ACHN (cell line): ENCODE measurements at regions not wholly inside any gene's neighbourhood (a gene's known extent, or its start where the extent isn't known, plus 50 kb on each side); places are given as distances from the start of the nearest gene placed in this dataset.
"Not testable (repeated sequence)": the region's sequence is repeated elsewhere in the genome, so short reads cannot be mapped to it uniquely, and the experiment has no call there.

Source experiments
- DNase-seq: peaks from one replicate; pipeline ENCODE4 v3.0.0-alpha.2; 2015
- in situ Hi-C: cut with HindIII; loops from 2 replicates; pipeline ENCODE4 v1.10.0; 2017; ENCODE audit warnings: low sequenced_read_pairs, low pct_ligation_motif_present, low pct_unique_long_range_greater_than_20kb

DNA sequence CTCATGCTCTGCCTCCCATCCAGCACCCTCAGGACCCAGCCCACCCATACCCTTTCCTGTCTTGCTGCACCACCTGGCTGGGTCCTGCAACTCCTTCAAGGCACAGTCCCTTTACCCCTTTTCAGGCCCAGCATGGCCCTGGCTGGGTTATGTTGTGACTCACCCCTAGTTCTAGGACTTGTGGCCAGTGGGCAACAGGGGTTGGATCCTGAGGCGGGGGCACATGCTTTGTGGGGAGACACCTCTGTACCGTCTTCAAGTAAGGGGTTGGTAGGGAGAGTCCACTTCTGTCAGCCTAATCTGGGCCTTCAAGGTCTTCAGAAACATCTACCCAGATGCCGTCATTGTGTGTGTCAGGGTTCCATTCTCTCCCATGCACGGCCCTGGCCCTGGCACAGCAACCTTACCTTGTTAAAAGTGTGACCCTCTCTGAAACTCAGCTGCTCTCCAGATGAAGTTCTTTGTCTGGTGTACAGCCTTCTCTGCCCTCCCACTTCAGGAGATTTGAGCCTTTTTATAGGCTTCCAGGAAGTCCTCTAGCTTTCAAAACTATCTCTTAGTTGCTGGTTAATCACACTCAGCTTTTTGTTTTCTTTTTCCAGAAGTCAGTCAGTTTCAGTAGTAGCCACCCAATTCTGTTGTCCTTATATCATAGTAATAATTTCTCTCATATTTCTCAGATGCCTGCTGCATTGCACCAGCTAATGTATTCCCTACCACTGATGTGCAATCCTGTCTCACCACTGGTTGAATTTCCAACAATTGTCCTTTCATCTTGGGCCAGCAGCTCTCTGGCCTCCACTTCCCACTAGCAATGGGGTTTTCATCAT lies 107.3 kb downstream of the NRN1 start:
- in situ Hi-C loops, result no loop called here
- DNase-seq, result no peak

DNA sequence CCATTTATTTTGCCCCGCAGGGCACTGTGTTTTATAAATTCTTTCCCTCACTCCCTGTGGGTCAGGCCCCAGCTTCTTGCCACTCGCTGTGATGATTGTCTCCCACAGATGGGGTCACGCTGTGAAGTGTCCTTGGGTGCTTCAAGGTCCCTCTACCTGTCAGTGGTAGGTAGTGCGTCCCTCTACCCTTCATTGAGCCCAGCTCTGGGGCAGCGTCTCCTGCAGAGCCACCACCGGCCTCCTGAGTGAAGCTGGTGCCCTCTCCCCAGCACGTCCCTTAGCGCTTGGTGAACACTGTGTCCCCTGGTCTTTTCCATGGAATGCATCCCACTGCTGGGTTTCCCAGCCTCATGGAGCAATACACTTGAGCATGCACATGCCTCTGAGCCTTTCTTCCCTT lies 108.2 kb downstream of the NRN1 start:
- no peak for DNase-seq
- in situ Hi-C loops, result no loop called here

DNA sequence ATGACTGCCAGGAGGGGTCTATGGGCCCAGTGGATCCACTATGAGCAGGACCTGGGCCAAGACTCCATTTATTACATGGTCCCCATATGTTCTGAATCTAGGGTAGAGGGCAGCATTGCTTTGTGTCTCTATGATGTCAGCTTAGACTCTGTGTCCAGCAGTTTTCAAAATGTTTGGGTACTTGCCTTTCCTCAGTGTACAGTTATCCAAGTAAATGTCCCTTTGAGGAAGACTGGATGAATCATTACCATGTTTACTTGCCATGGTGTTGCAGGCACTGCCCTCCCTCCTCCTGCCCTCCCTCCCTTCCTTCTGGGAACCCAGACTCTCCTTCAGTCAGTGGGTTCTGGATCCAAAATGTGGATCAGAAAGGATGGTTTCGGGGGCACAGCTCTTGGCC lies 108.6 kb downstream of the NRN1 start:
- no peak for DNase-seq
- in situ Hi-C loops, result no loop called here

DNA sequence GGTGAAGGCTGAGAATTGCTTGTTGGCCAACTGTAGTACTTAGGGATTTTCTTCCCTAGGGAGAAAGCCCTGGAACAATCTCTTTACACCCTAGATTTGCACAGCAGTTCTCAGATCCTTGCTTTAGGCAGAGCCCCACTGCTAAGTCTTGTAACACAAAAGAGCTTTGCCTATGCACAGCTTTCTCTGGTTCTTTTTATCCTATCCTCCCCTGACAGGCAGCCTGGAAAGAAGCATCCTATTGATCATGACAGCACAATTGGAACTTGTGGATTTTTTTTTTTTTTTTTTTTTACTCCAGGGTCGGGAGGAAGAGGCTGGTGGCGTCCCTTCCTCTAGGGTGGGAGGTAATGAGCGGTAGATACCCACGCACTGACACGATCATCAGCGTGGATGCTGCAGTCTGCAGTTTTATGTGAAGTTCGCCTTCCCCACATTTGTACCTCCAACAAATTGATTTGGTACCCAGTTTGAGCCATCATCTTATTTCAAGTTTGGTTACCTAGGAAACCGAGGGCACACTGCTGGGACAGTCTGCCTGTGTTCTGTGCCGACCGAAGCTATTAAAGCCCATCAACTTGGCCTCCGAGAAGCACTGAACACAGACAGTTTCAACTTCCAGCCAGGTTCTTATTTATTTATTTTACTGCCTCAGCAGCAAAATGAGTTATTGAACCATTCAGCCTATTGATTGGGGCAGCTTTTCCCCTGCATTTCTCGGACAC lies 110.1 kb downstream of the NRN1 start:
- DNase-seq, result no peak
- in situ Hi-C loops, result no loop called here

DNA sequence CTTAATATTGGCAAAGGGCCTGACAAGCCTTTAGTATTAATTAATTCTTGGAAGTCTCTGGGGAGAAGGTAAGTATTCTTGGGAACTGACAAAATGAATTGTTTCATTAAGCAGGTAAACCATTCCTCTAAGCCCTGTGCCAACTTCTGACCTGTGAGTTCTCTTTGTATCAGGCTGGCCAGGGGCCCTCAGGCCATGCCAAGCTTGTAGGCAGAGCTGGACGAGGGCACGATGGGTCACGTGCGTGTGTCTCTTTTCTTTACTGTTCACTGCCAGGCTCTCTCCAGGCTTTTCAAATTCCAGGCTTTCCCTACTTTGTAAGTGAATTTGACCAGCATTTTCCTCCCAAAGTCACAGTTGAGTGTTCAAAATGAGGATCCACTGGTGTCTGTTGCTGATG lies 112.4 kb downstream of the NRN1 start:
- in situ Hi-C loops, result no loop called here

DNA sequence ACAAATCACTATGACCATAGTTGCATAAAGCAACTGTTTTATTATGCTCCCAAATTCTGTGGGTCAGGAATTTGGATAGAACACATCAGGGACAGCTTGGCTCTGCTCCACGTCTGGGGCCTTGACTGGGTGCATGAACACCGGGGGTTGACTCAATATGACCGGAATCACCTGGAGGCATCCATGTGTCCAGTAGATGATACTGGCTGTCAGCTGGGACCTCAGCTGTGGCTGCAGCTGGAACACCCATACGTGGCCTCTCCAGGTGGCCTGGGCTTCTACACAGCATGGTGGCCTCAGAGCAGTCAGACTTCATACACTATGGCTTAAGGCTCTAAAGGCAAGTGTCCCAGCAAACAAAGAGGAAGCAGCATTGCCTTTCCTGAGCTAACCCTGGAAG lies 113.4 kb downstream of the NRN1 start:
- in situ Hi-C loops, result no loop called here
- DNase-seq, result no peak

More for the DNA sequence above, 112.4 kb downstream of the NRN1 start:
- DNase-seq, result no peak

DNA sequence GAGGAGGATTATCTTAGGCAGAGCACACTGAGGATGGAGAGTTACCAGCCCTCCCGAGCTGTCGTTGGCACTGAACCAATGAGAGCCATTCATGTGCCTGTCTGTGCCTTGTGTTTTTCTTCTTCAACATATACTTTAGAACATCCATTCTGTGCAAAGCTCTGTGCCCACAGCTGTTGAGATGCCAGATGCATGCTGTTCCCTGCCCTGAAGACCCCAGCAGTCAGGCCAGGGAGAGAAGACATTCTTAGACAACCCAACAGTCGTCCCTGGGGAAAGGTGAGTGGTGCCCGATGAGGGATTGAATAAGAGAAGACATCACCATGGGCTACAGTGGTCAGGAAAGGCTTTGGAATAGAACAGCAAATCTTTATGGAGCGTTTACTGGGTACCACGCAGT lies 114.1 kb downstream of the NRN1 start:
- in situ Hi-C loops, result no loop called here
- DNase-seq, result no peak

DNA sequence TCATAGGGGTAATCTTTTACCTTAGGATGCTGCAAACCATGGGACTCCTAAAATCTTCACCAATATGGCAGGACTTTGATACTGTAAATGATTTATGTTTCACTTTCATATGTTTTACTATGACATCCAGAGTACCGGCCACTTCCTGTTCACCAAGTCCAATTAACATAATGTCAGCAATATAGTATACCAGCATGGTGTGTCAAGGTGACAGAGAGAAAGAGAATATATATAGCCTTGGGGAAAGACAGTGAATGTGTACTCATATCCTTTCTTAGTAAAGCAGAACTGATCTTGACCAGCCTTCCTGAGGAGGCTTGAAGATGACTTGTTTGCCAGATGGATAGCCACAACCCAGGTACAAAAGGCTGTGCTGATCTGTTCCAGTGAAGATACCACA lies 127.9 kb downstream of the NRN1 start:
- in situ Hi-C loops, result no loop called here

DNA sequence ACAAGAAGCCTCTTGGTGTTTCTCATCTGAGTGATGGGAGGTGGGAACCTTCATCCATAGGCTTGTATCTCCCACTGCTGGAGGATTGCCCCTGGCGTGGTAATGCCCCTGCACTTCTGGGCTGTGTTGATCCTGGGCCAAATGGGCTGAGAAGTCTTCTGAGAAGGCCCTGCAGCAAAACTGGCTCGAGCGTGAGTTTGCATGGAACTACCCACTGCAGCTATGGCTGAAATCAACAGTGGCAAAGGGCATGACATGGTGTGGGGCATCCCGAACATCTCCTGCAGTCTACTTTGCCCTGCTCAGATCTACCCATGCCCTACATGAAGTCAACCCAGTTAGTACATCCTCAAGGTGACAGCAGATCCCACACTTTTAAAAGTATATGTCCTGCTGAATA lies 130.6 kb downstream of the NRN1 start:
- no peak for DNase-seq
- in situ Hi-C loops, result no loop called here

More for the DNA sequence above, 127.9 kb downstream of the NRN1 start:
- DNase-seq, result no peak

DNA sequence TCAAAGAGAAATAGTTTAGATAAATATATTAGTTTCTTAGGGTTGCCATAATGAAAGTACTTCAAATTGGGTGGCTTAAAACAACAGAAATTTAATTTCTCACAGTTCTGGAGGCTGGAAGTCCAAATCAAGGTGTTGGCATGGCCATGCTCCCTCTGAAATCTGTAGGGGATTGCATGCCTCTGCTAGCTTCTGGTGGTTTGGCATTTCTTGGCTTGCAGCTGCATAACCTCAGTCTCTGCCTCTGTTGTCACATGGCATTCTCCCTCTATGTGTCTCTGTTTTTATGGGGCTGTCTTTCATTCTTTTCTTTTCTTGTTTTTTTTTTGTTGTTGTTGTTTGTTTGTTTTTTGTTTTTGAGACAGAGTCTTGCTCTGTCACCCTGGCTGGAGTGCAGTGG lies 132.7 kb downstream of the NRN1 start:
- in situ Hi-C loops, DNase-seq: not testable (repeated sequence)

DNA sequence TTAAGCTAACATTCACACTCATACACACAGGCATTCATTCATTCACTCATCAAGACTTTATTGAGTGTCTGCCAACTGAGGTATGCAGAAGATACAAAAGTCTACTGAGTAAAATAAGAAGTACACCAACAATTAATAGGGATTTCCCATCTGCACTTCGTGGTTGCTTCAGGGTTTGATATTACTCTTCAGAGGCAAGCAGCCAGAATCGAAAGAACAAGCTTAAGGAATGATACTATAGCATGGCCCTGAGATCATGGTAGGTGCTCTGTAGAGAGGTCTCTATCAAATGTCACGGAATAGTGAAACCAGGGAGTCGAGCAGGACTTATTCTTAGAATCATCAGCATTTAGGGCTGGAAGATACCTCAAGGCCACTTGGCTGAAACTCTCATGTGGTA lies 135.4 kb downstream of the NRN1 start:
- in situ Hi-C loops, result no loop called here
- DNase-seq, result no peak

DNA sequence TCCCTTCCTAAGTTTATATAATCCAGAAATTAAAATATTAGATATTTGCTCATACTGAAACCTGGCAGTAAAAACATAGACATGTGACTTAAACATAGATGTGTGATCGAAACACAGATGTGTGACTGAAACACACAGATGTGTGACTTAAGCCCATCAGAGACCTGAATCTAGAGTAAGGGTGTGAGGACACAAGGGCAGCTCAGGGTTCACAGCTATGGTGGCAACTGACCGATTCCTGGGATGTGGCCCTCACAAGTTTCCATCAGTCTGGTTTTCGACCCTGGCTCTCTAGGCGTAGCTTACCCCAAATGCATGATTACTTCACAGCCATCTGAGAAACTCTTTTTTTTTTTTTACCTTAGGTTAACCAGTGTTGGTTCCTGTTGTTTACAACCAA lies 137.0 kb downstream of the NRN1 start:
- in situ Hi-C loops, result no loop called here
- DNase-seq, result no peak

DNA sequence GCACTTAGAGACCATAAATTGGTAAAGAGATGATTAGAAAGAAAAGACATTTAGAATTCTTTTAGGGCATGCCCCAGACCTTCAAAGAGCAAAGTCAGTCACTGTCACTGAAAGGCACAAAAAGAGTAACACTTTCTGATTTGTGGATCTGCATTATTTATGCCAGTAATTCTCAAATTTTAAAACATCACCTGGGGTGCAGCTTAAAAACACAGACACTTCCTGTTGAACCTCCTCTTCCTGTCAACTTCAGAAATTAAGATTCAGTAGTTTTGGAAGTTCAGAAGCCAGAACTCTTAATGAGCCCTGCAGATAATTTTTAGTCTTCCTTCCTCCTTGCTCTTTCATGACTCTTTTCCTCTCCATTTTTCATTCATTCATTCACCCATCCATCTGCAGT lies 137.5 kb downstream of the NRN1 start:
- in situ Hi-C loops, result no loop called here
- DNase-seq, result no peak

DNA sequence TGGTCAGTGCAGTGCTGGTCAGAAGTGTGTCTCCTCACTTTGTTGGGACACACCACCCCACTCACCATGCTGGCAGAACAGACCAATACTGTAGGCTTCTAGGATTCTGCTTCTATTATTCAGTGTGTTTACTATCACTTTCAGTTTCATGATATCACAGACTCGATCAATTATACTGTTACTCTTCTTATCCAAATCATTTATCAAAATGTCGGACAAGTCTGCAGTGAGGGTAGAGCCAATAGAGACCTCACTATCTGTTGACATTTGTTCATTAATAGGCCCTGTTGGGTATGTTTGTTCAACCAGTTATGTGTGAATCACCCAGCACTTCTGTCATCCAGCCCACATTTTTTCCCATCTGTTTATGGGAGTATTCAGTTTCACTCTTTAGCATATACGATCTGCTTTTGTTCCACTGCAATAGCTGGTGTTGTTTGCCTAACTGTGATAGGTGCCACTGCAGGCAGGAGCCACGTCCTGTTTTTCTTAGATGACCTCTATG lies 140.1 kb downstream of the NRN1 start:
- in situ Hi-C loops, result no loop called here
- peak; percentile 28 for DNase-seq

DNA sequence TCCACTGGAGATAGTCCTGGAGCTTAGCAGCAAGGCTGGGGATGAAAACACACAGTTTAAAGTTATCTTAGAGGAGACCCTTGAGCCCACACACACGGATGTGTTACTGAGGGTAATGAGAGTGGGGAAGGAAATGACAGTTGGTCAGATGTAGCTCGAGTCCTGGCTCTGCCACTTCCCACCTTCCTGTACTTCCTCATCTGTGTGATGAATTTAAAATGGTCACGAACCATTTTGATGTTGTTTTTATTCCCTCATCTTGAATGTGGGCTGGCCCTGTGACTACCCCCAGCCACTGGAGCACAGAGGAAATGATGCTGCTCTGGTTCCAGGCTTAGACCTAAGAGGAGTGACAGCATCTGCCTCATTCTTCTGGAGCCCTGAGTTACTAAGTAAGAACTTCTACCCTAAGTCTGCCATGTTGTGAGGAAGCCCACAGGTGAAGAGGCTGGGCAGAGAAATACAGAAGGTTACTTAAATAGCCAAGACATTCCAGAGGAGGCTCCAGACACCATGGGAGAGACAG lies 141.2 kb downstream of the NRN1 start:
- in situ Hi-C loops, result no loop called here
- no peak for DNase-seq

DNA sequence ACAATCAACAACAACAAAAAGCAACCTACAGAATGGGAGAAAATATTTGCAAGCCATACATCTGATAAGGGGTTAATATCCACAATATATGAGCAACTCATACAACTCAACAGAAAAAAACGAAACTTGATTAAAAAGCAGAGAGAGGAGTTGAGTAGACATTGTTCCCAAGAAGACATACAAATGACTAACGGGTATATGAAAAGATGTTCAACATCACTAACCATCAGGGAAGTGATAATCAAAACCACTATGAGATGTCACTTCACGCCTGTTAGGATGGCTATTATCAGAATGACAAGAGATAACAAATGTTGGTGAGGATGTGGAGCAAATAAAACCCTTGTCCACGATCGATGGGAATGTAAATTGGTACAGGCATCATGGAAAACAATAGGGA lies 145.9 kb downstream of the NRN1 start:
- in situ Hi-C loops, result no loop called here
- no peak for DNase-seq

DNA sequence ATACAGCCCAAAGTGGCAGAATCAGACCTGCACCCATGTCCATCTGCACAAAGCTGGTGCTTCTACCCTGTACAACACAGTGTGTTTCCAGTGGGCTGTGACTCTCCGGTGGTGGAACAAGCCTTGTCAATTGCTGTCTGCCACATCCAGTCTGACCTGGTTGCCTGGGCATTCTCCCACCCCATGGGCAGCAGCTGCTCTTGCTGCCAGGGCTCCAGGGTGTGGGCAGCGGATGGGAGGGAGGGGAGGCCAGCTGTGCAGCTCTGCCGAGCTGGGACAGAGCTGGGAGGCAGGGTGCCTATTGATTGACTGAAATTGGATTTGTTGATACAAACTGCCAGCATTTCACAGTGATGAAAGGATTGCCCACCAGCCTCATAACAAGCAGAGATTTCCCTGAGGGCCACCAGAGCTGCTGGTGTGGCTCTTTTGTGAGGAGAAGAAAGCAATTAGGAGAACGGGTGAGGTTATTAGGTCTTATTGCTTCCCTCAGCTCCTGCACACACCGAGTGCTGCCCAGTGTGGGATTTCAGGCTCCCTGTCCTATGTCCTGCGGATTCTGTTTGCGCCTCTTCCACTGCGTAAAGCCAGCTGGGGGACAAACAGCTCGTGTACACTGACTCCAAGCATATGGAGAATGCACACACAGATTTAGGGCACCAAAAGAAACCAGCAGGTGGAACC lies 150.8 kb downstream of the NRN1 start:
- in situ Hi-C loops, result no loop called here
- no peak for DNase-seq

DNA sequence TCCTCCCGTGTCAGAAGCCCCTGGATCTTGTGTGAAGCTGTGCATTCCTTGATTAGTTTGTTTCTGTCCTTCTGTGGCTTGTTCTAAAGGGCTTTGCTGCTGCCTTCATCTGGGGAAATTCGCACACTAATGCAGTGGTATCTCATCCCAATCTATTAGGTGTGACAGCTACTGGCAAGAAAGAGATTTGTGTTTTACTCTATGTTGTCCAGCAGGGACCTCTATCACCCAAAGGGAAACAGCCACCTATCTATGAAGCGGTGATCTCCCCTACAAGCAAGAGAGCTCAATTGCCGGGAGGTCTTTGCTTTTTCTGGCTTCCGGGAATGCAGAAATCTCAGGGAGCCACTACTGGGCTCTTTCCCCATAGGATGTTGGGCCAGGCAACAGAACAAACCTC lies 151.8 kb downstream of the NRN1 start:
- in situ Hi-C loops, result no loop called here
- no peak for DNase-seq

DNA sequence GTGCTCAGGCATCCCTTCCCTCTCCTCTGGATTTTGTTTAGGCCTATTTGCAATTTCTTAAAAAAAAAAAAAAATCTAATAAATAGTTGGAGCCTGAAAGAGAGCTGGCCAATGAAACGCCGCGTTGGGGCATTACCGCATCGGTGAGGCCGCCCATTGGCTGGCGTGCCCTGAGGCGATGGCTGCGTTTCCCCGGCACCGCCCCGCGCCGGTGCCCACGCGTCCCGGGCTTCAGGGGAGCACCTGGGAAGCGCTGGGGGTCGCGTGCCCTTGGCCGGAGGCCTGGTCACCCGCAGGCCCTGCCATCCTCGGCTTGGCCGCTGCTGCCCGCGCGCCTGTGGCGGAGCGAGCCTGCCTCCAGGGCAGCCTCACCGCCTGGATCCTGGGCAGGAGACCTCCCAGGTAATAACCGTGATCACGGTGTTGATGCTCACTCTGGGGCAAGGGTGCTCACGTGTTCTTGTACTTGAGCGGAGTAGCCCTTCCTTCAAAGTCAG lies 155.4 kb downstream of the NRN1 start:
- in situ Hi-C loops, result no loop called here
- DNase-seq, result peak; percentile 55
